Activated CD8-positive, alpha-beta T cell treated with anti-CD3 and anti-CD28 coated beads for 36 hours (primary cell): ENCODE measurements at regions not wholly inside any gene's neighbourhood (a gene's known extent, or its start where the extent isn't known, plus 50 kb on each side); places are given as distances from the start of the nearest gene placed in this dataset.

Experiments used
- ATAC-seq: fragments of 200-7000 bp; cut with Tn5 transposase; one replicate; pipeline ENCODE4 v1.10.0; 2021; ENCODE audit warnings: mild to moderate bottlenecking, moderate library complexity
- CTCF ChIA-PET: fragments of 350-600 bp; sonication (Branson Sonifier 250); formaldehyde crosslinking; loops from one replicate; lab custom pipeline; 2021; ENCODE audit warnings: antibody characterized with exemption; lab: Charles Lee
- POLR2A ChIA-PET: fragments of 350-600 bp; sonication (Branson Sonifier 250); formaldehyde crosslinking; loops from one replicate; lab custom pipeline; 2021; ENCODE audit warnings: antibody characterized with exemption; lab: Charles Lee
- DNase-seq: peaks from one replicate; pipeline ENCODE4 v3.0.0-alpha.2; 2020
- H3K27ac Mint-ChIP-seq: one replicate; pipeline ENCODE4 v1.8.0; 2021; ENCODE audit warnings: mild to moderate bottlenecking, mixed read lengths
- H3K27me3 Mint-ChIP-seq: one replicate; pipeline ENCODE4 v1.8.0; 2021; ENCODE audit warnings: mixed read lengths
- H3K36me3 Mint-ChIP-seq: one replicate; pipeline ENCODE4 v1.8.0; 2021; ENCODE audit warnings: low read depth, mixed read lengths
- H3K4me1 Mint-ChIP-seq: one replicate; pipeline ENCODE4 v1.8.0; 2021; ENCODE audit warnings: low read depth, mixed read lengths
- H3K4me3 Mint-ChIP-seq: one replicate; pipeline ENCODE4 v1.8.0; 2021; ENCODE audit warnings: mild to moderate bottlenecking, moderate library complexity, mixed read lengths
- H3K9me3 Mint-ChIP-seq: one replicate; pipeline ENCODE4 v1.8.0; 2021; ENCODE audit warnings: mixed read lengths
- CTCF ChIP-seq: fragments of 200-600 bp; IDR thresholded peaks from one replicate; pipeline ENCODE4 v1.8.0; 2022; ENCODE audit warnings: antibody characterized with exemption, mild to moderate bottlenecking
- intact Hi-C: fragments of 100-400 bp; cut with micrococcal nuclease; formaldehyde crosslinking; loops from one replicate; pipeline ENCODE4 v1.10.0; 2022

GRCh38 chr14:94974893-94975292 is 182.4 kb downstream of the DICER1 start:
- ChIA-PET CTCF (no interaction called here), POLR2A (no interaction called here)
- no peaks in the 10 kb centered on the region for H3K36me3 Mint-ChIP-seq
- H3K9me3 Mint-ChIP-seq, result no peaks in the 10 kb centered on the region
- no peak overlapping the region for H3K27ac Mint-ChIP-seq
- H3K4me3 Mint-ChIP-seq, result no peak overlapping the region
- intact Hi-C loops, result no loop called here
- H3K27me3 Mint-ChIP-seq, result peaks cover 15% of the 10 kb centered on the region
- ATAC-seq (no peak), DNase-seq (no peak)
- no peaks in the 10 kb centered on the region for H3K4me1 Mint-ChIP-seq
- TF ChIP-seq CTCF, result no peak

DNA sequence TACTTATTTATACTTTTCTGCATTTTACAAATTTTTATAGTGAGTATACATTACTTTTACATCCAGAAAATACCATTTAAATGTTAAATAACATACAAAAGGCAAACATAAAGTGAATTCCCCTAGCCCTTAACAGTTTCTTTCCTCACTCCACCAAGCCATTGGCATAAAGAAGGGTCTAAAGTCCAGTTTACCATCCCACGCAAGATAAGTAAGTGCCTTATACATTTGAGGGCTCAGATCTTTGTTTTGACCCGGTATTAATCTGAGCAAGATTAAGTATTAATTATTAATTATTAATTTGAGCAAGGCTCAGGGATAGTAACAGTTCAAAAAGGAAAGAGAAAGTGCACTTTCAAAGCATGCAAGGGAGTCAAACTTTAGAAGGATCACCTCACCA is 182.9 kb downstream of the DICER1 start:
- ATAC-seq (no peak), DNase-seq (no peak)
- ChIA-PET POLR2A (no interaction called here), CTCF (no interaction called here)
- Mint-ChIP-seq H3K4me1 (no peaks in the 10 kb centered on the region), H3K27me3 (peaks cover 15% of the 10 kb centered on the region), H3K9me3 (no peaks in the 10 kb centered on the region), H3K27ac (no peak overlapping the region), H3K36me3 (no peaks in the 10 kb centered on the region), H3K4me3 (no peak overlapping the region)
- TF ChIP-seq CTCF, result no peak
- intact Hi-C loops, result no loop called here

GRCh38 chr14:94971750-94972149 is 185.6 kb downstream of the DICER1 start:
- Mint-ChIP-seq H3K27ac (no peak overlapping the region), H3K36me3 (no peaks in the 10 kb centered on the region), H3K4me1 (no peaks in the 10 kb centered on the region), H3K4me3 (no peak overlapping the region), H3K27me3 (peaks cover 15% of the 10 kb centered on the region), H3K9me3 (no peaks in the 10 kb centered on the region)
- TF ChIP-seq CTCF, result no peak
- no peak for DNase-seq
- intact Hi-C loops, result no loop called here
- ChIA-PET POLR2A (no interaction called here), CTCF (no interaction called here)
- ATAC-seq, result no peak

DNA sequence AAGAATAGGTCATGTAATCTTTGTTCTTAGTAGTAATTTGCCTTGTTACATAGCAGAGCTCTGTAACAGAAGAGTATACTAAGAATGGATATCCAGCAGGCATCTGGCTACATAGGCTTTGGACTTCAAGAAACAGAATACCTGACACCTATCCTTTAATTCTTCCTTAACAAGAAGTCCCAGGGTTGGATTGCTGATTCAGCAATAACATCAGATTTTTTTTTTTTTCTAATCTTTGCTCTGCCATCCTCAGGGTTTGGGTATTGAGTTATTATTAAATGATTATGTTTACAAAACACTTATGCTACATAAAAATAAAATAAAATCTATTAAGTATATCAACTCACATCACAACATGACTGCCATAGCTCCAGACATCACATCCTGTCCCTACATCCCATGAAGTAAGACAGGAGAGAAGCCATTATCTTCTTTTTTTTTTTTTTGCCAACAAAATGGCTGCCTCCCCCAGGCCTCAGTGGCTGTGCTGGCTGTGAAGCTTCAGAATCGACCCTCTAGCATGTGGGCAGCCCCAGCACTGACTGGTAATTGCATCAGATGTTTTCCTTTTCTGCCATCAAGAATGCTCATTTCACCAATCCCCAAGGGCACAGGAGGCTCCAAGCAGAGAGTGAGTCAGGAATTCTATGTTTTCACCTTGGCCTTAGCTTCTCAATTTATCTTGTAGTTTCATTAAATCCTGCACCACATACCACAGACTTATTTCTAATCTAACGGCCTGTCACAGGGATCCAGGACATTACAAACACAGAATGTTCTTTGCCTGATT is 186.2 kb downstream of the DICER1 start:
- intact Hi-C loops, result no loop called here
- ChIA-PET POLR2A (no interaction called here), CTCF (no interaction called here)
- Mint-ChIP-seq H3K4me3 (no peak overlapping the region), H3K27ac (no peak overlapping the region), H3K27me3 (peaks cover 15% of the 10 kb centered on the region), H3K36me3 (no peaks in the 10 kb centered on the region), H3K4me1 (no peaks in the 10 kb centered on the region), H3K9me3 (no peaks in the 10 kb centered on the region)
- TF ChIP-seq CTCF, result no peak
- ATAC-seq, result no peak
- no peak for DNase-seq

GRCh38 chr14:94969766-94970165 is 187.6 kb downstream of the DICER1 start:
- Mint-ChIP-seq H3K36me3 (no peaks in the 10 kb centered on the region), H3K27ac (no peak overlapping the region), H3K9me3 (no peaks in the 10 kb centered on the region), H3K4me1 (no peaks in the 10 kb centered on the region), H3K4me3 (no peak overlapping the region), H3K27me3 (peaks cover 14% of the 10 kb centered on the region)
- ChIA-PET CTCF (no interaction called here), POLR2A (no interaction called here)
- intact Hi-C loops, result no loop called here
- ATAC-seq (no peak), DNase-seq (no peak)
- TF ChIP-seq CTCF, result no peak
